H1 (cell line): ENCODE measurements at regions not wholly inside any gene's neighbourhood (a gene's known extent, or its start where the extent isn't known, plus 50 kb on each side); places are given as distances from the start of the nearest gene placed in this dataset.

Experiments used
- CTCF ChIA-PET: fragments of 300-600 bp; sonication (Branson Sonifier 250); formaldehyde crosslinking; loops from one replicate; lab custom pipeline; 2021; ENCODE audit not compliant: partially characterized antibody; lab: Charles Lee
- POLR2A ChIA-PET: fragments of 300-600 bp; sonication (Branson Sonifier 250); formaldehyde crosslinking; loops from one replicate; lab custom pipeline; 2021; ENCODE audit warnings: inconsistent platforms; ENCODE audit not compliant: partially characterized antibody; lab: Charles Lee
- DNase-seq, 2 experiments: peaks; one replicate each; pipeline versions ENCODE4 v3.0.0 to v3.0.0-alpha.2; 2010 to 2022; ENCODE audit warnings: low spot score in 2 of 2, low read depth in 1 of 2, mixed read lengths in 1 of 2
- FAIRE-seq: peaks from 2 replicates; lab custom pipeline; 2011; peaks lifted over from hg19 to GRCh38; lab: Jason Lieb, UNC
- H2AFZ ChIP-seq: 2 replicates; pipeline ENCODE4 v1.8.1; 2012; ENCODE audit warnings: low read length, inconsistent platforms
- H2AK5ac ChIP-seq: 2 replicates; pipeline ENCODE4 v1.6.1; 2013; ENCODE audit warnings: low read depth, low read length
- H2BK120ac ChIP-seq: replicated peaks from 2 replicates; pipeline ENCODE3; 2013; ENCODE audit warnings: low read depth, low read length, inconsistent platforms
- H2BK12ac ChIP-seq: 2 replicates; pipeline ENCODE4 v1.6.1; 2013; ENCODE audit warnings: low read depth, low read length
- H2BK15ac ChIP-seq: 2 replicates; pipeline ENCODE4 v1.6.1; 2013; ENCODE audit warnings: low read length
- H2BK20ac ChIP-seq: 2 replicates; pipeline ENCODE4 v1.6.1; 2013; ENCODE audit warnings: low read length
- H2BK5ac ChIP-seq: 2 replicates; pipeline ENCODE4 v1.6.1; 2013; ENCODE audit warnings: low read depth, low read length
- H3K14ac ChIP-seq: 2 replicates; pipeline ENCODE4 v1.6.1; 2013; ENCODE audit warnings: inconsistent platforms; ENCODE audit not compliant: insufficient read length
- H3K18ac ChIP-seq: 2 replicates; pipeline ENCODE4 v1.6.1; 2013; ENCODE audit warnings: low read length; ENCODE audit errors: extremely low read depth
- H3K23ac ChIP-seq: 2 replicates; pipeline ENCODE4 v1.6.1; 2013; ENCODE audit warnings: inconsistent platforms; ENCODE audit not compliant: insufficient read length
- H3K23me2 ChIP-seq: 2 replicates; pipeline ENCODE4 v1.6.1; 2013; ENCODE audit warnings: low read depth, low read length
- H3K27ac ChIP-seq: 2 replicates; pipeline ENCODE4 v1.6.1; 2011; ENCODE audit warnings: low read depth, low read length, inconsistent platforms
- H3K27me3 ChIP-seq, 4 experiments: replicated peaks in 1 of 4; 1 replicate in 1 of 4; 2 replicates in 3 of 4; pipeline versions ENCODE4 v1.6.1 to v1.8.1; 2011 to 2013; ENCODE audit warnings: low read length in 3 of 4, mild to moderate bottlenecking in 3 of 4, inconsistent platforms in 2 of 4, mixed read lengths in 2 of 4, moderate library complexity in 1 of 4; ENCODE audit not compliant: control insufficient read depth in 3 of 4, insufficient read depth in 3 of 4; ENCODE audit errors: extremely low read depth in 1 of 4
- H3K36me3 ChIP-seq, 4 experiments: 2 replicates each; pipeline versions ENCODE4 v1.6.1 to v1.8.1; 2011 to 2013; ENCODE audit warnings: mild to moderate bottlenecking in 4 of 4, low read length in 3 of 4, moderate library complexity in 2 of 4, control low read depth in 1 of 4, inconsistent platforms in 1 of 4; ENCODE audit not compliant: insufficient read depth in 4 of 4, control insufficient read depth in 2 of 4
- H3K4ac ChIP-seq: replicated peaks from 2 replicates; pipeline ENCODE3; 2013; ENCODE audit warnings: low read length, low read depth, mixed read lengths, inconsistent platforms; ENCODE audit not compliant: insufficient read length
- H3K4me1 ChIP-seq, 4 experiments: replicated peaks in 1 of 4; 1 replicate in 1 of 4; 2 replicates in 3 of 4; pipeline versions ENCODE4 v1.6.1 to v1.8.1; 2011 to 2013; ENCODE audit warnings: low read length in 3 of 4, inconsistent platforms in 2 of 4, mixed read lengths in 1 of 4; ENCODE audit not compliant: insufficient read depth in 4 of 4, control insufficient read depth in 3 of 4
- H3K4me2 ChIP-seq, 2 experiments: 2 replicates each; pipeline versions ENCODE4 v1.6.1 to v1.8.1; 2011 to 2013; ENCODE audit warnings: low read depth in 2 of 2, low read length in 2 of 2, control low read depth in 1 of 2, inconsistent platforms in 1 of 2, mild to moderate bottlenecking in 1 of 2; ENCODE audit not compliant: insufficient read depth in 1 of 2
- H3K4me3 ChIP-seq, 4 experiments: fragments of 200-600, 300-600 bp in 1 of 4; sonication (generic), shearing (Covaris generic), sonication (Bioruptor Twin) in 1 of 4; 2 replicates each; pipeline versions ENCODE4 v1.5.1 to v1.8.1; 2011 to 2016; ENCODE audit warnings: low read length in 4 of 4, low read depth in 3 of 4, control low read depth in 2 of 4, inconsistent platforms in 2 of 4, mild to moderate bottlenecking in 2 of 4, mixed read lengths in 1 of 4, moderate library complexity in 1 of 4; ENCODE audit not compliant: insufficient read depth in 2 of 4; ENCODE audit errors: extremely low read depth in 1 of 4
- H3K56ac ChIP-seq: replicated peaks from 2 replicates; pipeline ENCODE3; 2013; ENCODE audit warnings: low read depth, mild to moderate bottlenecking, mixed read lengths, low read length, inconsistent platforms; ENCODE audit not compliant: insufficient read length
- H3K79me1 ChIP-seq: 2 replicates; pipeline ENCODE4 v1.6.1; 2013; ENCODE audit warnings: low read depth, low read length, control low read depth
- H3K79me2 ChIP-seq, 2 experiments: 2 replicates each; pipeline versions ENCODE4 v1.6.1 to v1.8.1; 2012 to 2013; ENCODE audit warnings: low read length in 2 of 2, mild to moderate bottlenecking in 2 of 2, inconsistent platforms in 1 of 2; ENCODE audit not compliant: insufficient read depth in 2 of 2, control insufficient read depth in 1 of 2
- H3K9ac ChIP-seq, 4 experiments: replicated peaks in 1 of 4; 1 replicate in 1 of 4; 2 replicates in 3 of 4; pipeline versions ENCODE4 v1.6.1 to v1.8.1; 2011 to 2013; ENCODE audit warnings: low read depth in 3 of 4, low read length in 3 of 4, control low read depth in 2 of 4, mild to moderate bottlenecking in 2 of 4, moderate library complexity in 2 of 4, inconsistent platforms in 1 of 4; ENCODE audit errors: extremely low read depth in 1 of 4
- H3K9me3 ChIP-seq, 2 experiments: 2 replicates each; pipeline versions ENCODE4 v1.6.1 to v1.8.1; 2012 to 2013; ENCODE audit warnings: mild to moderate bottlenecking in 2 of 2, moderate library complexity in 2 of 2, control low read depth in 1 of 2, inconsistent platforms in 1 of 2, low read depth in 1 of 2, low read length in 1 of 2, mixed read lengths in 1 of 2; ENCODE audit not compliant: insufficient read depth in 2 of 2
- H4K20me1 ChIP-seq, 2 experiments: replicated peaks in 1 of 2; 2 replicates each; pipeline versions ENCODE3 to v1.8.1; 2011 to 2013; ENCODE audit warnings: inconsistent platforms in 2 of 2, low read length in 2 of 2, mild to moderate bottlenecking in 1 of 2; ENCODE audit not compliant: insufficient read depth in 2 of 2, control insufficient read depth in 1 of 2
- H4K5ac ChIP-seq: 2 replicates; pipeline ENCODE4 v1.6.1; 2013; ENCODE audit warnings: low read length, low read depth, mixed read lengths, inconsistent platforms; ENCODE audit not compliant: insufficient read length
- H4K8ac ChIP-seq: 2 replicates; pipeline ENCODE4 v1.8.0; 2013; ENCODE audit warnings: mild to moderate bottlenecking, moderate library complexity, low read length, inconsistent platforms; ENCODE audit not compliant: insufficient read depth; ENCODE audit errors: extremely low read depth
- H4K91ac ChIP-seq: replicated peaks from 2 replicates; pipeline ENCODE3; 2013; ENCODE audit warnings: low read length, mixed read lengths, inconsistent platforms; ENCODE audit not compliant: insufficient read length
- KDM1A ChIP-seq: fragments of 200-600, 300-600 bp; sonication (generic); IDR thresholded peaks from 2 replicates; pipeline ENCODE4 v1.7.1; 2016; ENCODE audit warnings: mild to moderate bottlenecking, low read length, borderline replicate concordance
- MAX ChIP-seq: IDR thresholded peaks from 2 replicates; pipeline ENCODE4 v1.6.1; 2012; ENCODE audit warnings: inconsistent platforms
- SAP30 ChIP-seq: fragments of 300-600 bp; sonication (generic); IDR thresholded peaks from 2 replicates; pipeline ENCODE4 v1.7.1; 2012; ENCODE audit warnings: low read length, moderate library complexity, mild to moderate bottlenecking, inconsistent platforms; ENCODE audit not compliant: insufficient read depth, insufficient replicate concordance
- SIRT6 ChIP-seq: IDR thresholded peaks from one replicate; pipeline ENCODE4 v1.7.1; 2012; ENCODE audit warnings: low read length, inconsistent platforms
- SRF ChIP-seq: IDR thresholded peaks from 2 replicates; pipeline ENCODE4 v1.6.1; 2011; ENCODE audit warnings: mild to moderate bottlenecking, low read depth, low read length, moderate library complexity
- TAF7 ChIP-seq: optimal IDR thresholded peaks from 2 replicates; pipeline ENCODE3; 2011; ENCODE audit warnings: low read depth, mild to moderate bottlenecking, inconsistent platforms, low read length, moderate library complexity, borderline replicate concordance
- WGBS, 2 experiments: shearing (Covaris generic) in 1 of 2; methylation state at CpG; one replicate each; pipeline versions ENCODE4 v1.1.6 to v1.1.7; 2013 to 2015; ENCODE audit warnings: low lambda C conversion rate in 2 of 2, mixed read lengths in 2 of 2, inconsistent platforms in 1 of 2, low coverage in 1 of 2, missing lambda C conversion rate in 1 of 2; ENCODE audit not compliant: insufficient replicate concordance in 2 of 2, insufficient coverage in 1 of 2, insufficient read length in 1 of 2; ENCODE audit errors: extremely low coverage in 1 of 2, missing lambda C conversion rate in 1 of 2; 5-methylcytosine and 5-hydroxymethylcytosine counted together

GRCh38 chr4:83889802-83890201 is 353.9 kb downstream of the GPAT3 start:
- H3K4me1 ChIP-seq: peaks cover 0 to 9% (median 0%) of the 10 kb centered on the region in 4 experiments; a peak in 2 of 7 replicates
- no peak overlapping the region for H4K8ac ChIP-seq
- no peaks in the 10 kb centered on the region for H3K9me3 ChIP-seq
- no peak overlapping the region for H3K4ac ChIP-seq
- no peaks in the 10 kb centered on the region for H3K79me1 ChIP-seq
- H2BK15ac ChIP-seq: no peak overlapping the region
- H3K4me3 ChIP-seq: no peak overlapping the region
- no peak overlapping the region for H3K56ac ChIP-seq
- H2BK12ac ChIP-seq: no peak overlapping the region
- H2AK5ac ChIP-seq: no peak overlapping the region
- 93% methylated on average over 2 of the region's 2 CpGs; no CpG with 5 or more reads in 1 of the 2 experiments for WGBS, 2 experiments
- DNase-seq: no peak
- no peak overlapping the region for H4K91ac ChIP-seq
- TF ChIP-seq SIRT6 (no peak), TAF7 (no peak), SRF (no peak), KDM1A (no peak), MAX (no peak), SAP30 (no peak)
- ChIA-PET CTCF (interaction anchor here (1.2 kb wide), 1 partner anchor 252 kb away, joined by 3 read pairs; no protein-coding TSS in a partner anchor), POLR2A (no interaction called here)
- no peak overlapping the region for H2BK120ac ChIP-seq
- no peak overlapping the region for H3K23ac ChIP-seq
- H3K18ac ChIP-seq: no peak overlapping the region
- H3K27ac ChIP-seq: no peak overlapping the region
- no peaks in the 10 kb centered on the region for H3K36me3 ChIP-seq
- H3K14ac ChIP-seq: no peak overlapping the region
- no peaks in the 10 kb centered on the region for H3K27me3 ChIP-seq
- H2AFZ ChIP-seq: no peak overlapping the region
- H2BK20ac ChIP-seq: no peak overlapping the region
- no peaks in the 10 kb centered on the region for H3K79me2 ChIP-seq
- H3K23me2 ChIP-seq: no peaks in the 10 kb centered on the region
- FAIRE-seq: no peak
- no peak overlapping the region for H3K9ac ChIP-seq
- no peak overlapping the region for H3K4me2 ChIP-seq
- H4K20me1 ChIP-seq: no peaks in the 10 kb centered on the region
- H2BK5ac ChIP-seq: no peak overlapping the region
- no peak overlapping the region for H4K5ac ChIP-seq
